ENCODE measurements at regions not wholly inside any gene's neighbourhood (a gene's known extent, or its start where the extent isn't known, plus 50 kb on each side); places are given as distances from the start of the nearest gene placed in this dataset.

DNA sequence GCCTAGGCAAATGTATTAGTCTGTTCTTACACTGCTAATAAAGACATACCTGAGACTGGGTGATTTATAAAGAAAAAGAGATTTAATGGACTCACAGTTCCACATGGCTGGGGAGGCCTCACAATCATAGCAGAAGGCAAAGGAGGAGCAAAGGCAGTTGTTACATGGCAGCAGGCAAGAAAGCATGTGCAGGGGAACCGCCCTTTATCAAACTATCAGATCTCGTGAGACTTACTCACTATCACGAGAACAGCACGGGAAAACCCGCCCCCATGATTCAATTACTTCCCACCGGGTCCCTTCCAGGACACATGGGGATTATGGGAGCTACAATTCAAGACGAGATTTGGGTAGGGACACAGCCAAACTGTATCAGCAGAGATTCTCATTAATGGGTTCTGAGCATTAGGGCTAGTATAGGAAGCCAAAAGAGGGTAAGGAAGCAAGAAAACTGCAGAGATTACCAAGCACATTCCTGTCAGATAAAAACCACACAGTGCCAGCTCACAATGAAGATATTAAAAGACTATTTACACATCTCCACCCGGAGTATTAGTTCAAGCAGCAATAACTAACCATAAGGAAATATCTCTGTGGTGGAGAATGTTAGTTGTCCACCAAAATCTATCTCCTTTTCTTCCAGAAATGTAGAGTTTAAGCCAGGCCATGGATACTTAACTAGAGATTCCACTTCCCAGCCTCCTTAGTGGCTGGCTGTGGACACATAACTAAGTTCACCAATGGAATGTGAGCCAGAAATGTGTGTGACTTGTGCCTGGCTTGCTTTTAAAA lies 61.2 kb upstream of the HOPX start:
- Histone ChIP-seq H3K4me1 (ENCODE audit: insufficient read depth, poor library complexity, severe bottlenecking) (peaks cover 8% of the 10 kb centered on the region), H3K27me3 (ENCODE audit: insufficient read depth, poor library complexity, severe bottlenecking) (no peaks in the 10 kb centered on the region), H3K36me3 (ENCODE audit: low read depth) (no peaks in the 10 kb centered on the region), H3K4me3 (ENCODE audit: severe bottlenecking) (no peak overlapping the region), H3K27ac (ENCODE audit: poor library complexity, severe bottlenecking) (no peak overlapping the region), H3K9me3 (ENCODE audit: severe bottlenecking) (peaks cover 2% of the 10 kb centered on the region)
- no peak for DNase-seq (ENCODE audit: low spot score)
- TF ChIP-seq, protein P1, sequence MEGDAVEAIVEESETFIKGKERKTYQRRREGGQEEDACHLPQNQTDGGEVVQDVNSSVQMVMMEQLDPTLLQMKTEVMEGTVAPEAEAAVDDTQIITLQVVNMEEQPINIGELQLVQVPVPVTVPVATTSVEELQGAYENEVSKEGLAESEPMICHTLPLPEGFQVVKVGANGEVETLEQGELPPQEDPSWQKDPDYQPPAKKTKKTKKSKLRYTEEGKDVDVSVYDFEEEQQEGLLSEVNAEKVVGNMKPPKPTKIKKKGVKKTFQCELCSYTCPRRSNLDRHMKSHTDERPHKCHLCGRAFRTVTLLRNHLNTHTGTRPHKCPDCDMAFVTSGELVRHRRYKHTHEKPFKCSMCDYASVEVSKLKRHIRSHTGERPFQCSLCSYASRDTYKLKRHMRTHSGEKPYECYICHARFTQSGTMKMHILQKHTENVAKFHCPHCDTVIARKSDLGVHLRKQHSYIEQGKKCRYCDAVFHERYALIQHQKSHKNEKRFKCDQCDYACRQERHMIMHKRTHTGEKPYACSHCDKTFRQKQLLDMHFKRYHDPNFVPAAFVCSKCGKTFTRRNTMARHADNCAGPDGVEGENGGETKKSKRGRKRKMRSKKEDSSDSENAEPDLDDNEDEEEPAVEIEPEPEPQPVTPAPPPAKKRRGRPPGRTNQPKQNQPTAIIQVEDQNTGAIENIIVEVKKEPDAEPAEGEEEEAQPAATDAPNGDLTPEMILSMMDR (IDR thresholded peaks at IDR 0.05; ENCODE audit: poor library complexity, severe bottlenecking): no peak
- peak; percentile 44; the same call in 1 of the 3 replicates for ATAC-seq (ENCODE audit: low read depth)

DNA sequence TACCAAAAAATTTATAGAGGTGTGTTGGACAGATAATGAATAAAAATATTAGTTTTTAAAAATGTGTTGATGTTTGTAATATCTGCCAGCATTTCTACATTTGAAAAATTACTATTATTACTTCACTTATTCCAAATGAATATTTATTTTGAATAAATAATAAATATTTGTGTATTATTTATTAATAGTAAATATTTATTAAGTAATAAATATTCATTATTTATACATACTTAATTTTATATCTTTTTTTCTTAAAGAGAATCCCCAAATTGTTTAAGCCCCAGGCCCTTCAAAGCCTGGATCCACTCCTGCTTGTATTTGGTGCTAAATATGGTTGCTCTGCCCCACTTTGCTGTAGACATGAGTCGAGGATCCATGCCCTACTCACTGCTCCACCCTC lies 60.5 kb upstream of the HOPX start:
- H3K27me3 ChIP-seq (ENCODE audit: insufficient read depth, poor library complexity, severe bottlenecking): no peaks in the 10 kb centered on the region
- ATAC-seq (ENCODE audit: low read depth) (no peak), DNase-seq (ENCODE audit: low spot score) (no peak)
- TF ChIP-seq, protein P1 (IDR thresholded peaks at IDR 0.05; ENCODE audit: poor library complexity, severe bottlenecking): no peak
- H3K4me1 ChIP-seq (ENCODE audit: insufficient read depth, poor library complexity, severe bottlenecking): peaks cover 8% of the 10 kb centered on the region
- H3K9me3 ChIP-seq (ENCODE audit: severe bottlenecking): peaks cover 4% of the 10 kb centered on the region
- no peak overlapping the region for H3K27ac ChIP-seq (ENCODE audit: poor library complexity, severe bottlenecking)
- H3K36me3 ChIP-seq (ENCODE audit: low read depth): no peaks in the 10 kb centered on the region
- H3K4me3 ChIP-seq (ENCODE audit: severe bottlenecking): no peak overlapping the region

DNA sequence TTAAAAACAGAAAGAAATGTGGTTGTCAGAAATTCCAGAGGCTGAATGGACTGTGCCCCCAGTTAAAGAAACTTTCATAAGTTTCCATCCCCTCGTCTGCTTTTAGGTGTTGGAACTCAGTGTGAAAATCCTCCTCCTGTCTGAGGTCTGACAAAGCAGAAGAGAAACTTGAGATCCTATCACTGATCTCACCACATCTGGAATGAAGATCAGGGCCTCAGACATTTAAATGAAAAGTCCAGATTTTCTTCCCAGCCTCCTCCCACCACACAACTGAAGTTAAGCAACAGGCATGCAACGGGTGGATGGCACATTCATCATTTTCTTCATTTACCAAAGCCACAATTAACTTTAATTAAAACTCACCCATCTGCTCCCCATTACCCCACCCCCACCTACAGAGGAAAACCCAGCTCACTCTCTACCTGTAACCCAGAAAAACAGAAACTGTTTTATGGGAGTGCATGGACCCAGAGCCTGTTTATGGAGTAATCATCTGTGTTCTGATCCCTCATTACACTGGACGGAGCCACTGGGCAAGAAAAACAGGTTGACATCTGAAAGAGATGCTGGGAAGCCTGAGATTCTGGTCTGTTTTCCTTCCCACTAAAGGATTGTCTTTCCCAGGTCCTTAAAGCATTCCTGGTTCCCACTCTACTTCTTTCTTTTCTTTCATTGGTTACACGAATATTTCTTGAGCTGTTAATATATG lies 58.1 kb upstream of the HOPX start:
- Histone ChIP-seq H3K4me1 (ENCODE audit: insufficient read depth, poor library complexity, severe bottlenecking) (peaks cover 8% of the 10 kb centered on the region), H3K9me3 (ENCODE audit: severe bottlenecking) (peaks cover 4% of the 10 kb centered on the region), H3K27me3 (ENCODE audit: insufficient read depth, poor library complexity, severe bottlenecking) (no peaks in the 10 kb centered on the region), H3K36me3 (ENCODE audit: low read depth) (no peaks in the 10 kb centered on the region), H3K4me3 (ENCODE audit: severe bottlenecking) (no peak overlapping the region), H3K27ac (ENCODE audit: poor library complexity, severe bottlenecking) (no peak overlapping the region)
- TF ChIP-seq, protein P1 (IDR thresholded peaks at IDR 0.05; ENCODE audit: poor library complexity, severe bottlenecking): no peak
- DNase-seq (ENCODE audit: low spot score): no peak
- ATAC-seq (ENCODE audit: low read depth): no peak

GRCh38 chr4:56737666-56738065 lies 56.6 kb upstream of the HOPX start:
- no peak for DNase-seq (ENCODE audit: low spot score)
- H3K4me1 ChIP-seq (ENCODE audit: insufficient read depth, poor library complexity, severe bottlenecking): peaks cover 8% of the 10 kb centered on the region
- H3K27ac ChIP-seq (ENCODE audit: poor library complexity, severe bottlenecking): no peak overlapping the region
- TF ChIP-seq, protein P1 (IDR thresholded peaks at IDR 0.05; ENCODE audit: poor library complexity, severe bottlenecking): no peak
- H3K4me3 ChIP-seq (ENCODE audit: severe bottlenecking): no peak overlapping the region
- H3K9me3 ChIP-seq (ENCODE audit: severe bottlenecking): peaks cover 2% of the 10 kb centered on the region
- ATAC-seq (ENCODE audit: low read depth): peak; percentile 65
- H3K27me3 ChIP-seq (ENCODE audit: insufficient read depth, poor library complexity, severe bottlenecking): no peaks in the 10 kb centered on the region
- H3K36me3 ChIP-seq (ENCODE audit: low read depth): no peaks in the 10 kb centered on the region
